Right lobe of liver (tissue), 6 donors: ENCODE measurements at regions not wholly inside any gene's neighbourhood (a gene's known extent, or its start where the extent isn't known, plus 50 kb on each side); places are given as distances from the start of the nearest gene placed in this dataset.
A peak's percentile ranks its signal among the peaks of the same experiment; 100 is the strongest.
"Not testable (repeated sequence)": the region's sequence is repeated elsewhere in the genome, so short reads cannot be mapped to it uniquely, and the experiment has no call there.

Experiments
- ATAC-seq, 4 donors: fragments of 200-7000 bp; cut with Tn5 transposase; one replicate each; pipeline ENCODE4 v1.9.1; 2020; ENCODE audit warnings: mild to moderate bottlenecking in 4 of 4, moderate library complexity in 4 of 4
- DNase-seq, 3 donors: peaks; one replicate each; pipeline ENCODE4 v3.0.0-alpha.2; 2020
- H3K27ac ChIP-seq, 3 donors: fragments of 200-600 bp; one replicate each; pipeline ENCODE4 v1.8.0; 2022
- H3K27me3 ChIP-seq, 2 donors: fragments of 200-600 bp; one replicate each; pipeline ENCODE4 v1.8.0; 2022
- H3K36me3 ChIP-seq, 4 donors: fragments of 200-600 bp; sonication (generic) in 1 of 4; one replicate each; pipeline versions ENCODE4 v1.5.1 to v1.8.0; 2017 to 2022; ENCODE audit warnings: control low read depth in 1 of 4
- H3K4me1 ChIP-seq, 4 donors: fragments of 200-600 bp; sonication (generic) in 1 of 4; one replicate each; pipeline versions ENCODE4 v1.5.1 to v1.8.0; 2017 to 2022; ENCODE audit warnings: control low read depth in 1 of 4
- H3K4me3 ChIP-seq, 3 donors: fragments of 200-600 bp; one replicate each; pipeline ENCODE4 v1.8.0; 2022
- H3K9me3 ChIP-seq, 4 donors: fragments of 200-600 bp; sonication (generic) in 1 of 4; one replicate each; pipeline versions ENCODE4 v1.5.1 to v1.8.0; 2017 to 2022; ENCODE audit warnings: control low read depth in 1 of 4
- POLR2A ChIP-seq: fragments of 450-650 bp; IDR thresholded peaks from one replicate; pipeline ENCODE4 v1.6.1; 2017; ENCODE audit warnings: antibody characterized with exemption, mild to moderate bottlenecking
- WGBS: methylation state at CpG from one replicate; pipeline ENCODE4 v1.1.6; 2018; ENCODE audit warnings: low coverage, low lambda C conversion rate; ENCODE audit not compliant: insufficient coverage; ENCODE audit errors: missing lambda C conversion rate; 5-methylcytosine and 5-hydroxymethylcytosine counted together
- intact Hi-C, 2 donors: fragments of 100-400 bp; cut with DNase I; formaldehyde crosslinking; loops; one replicate each; pipeline versions ENCODE4 v1.11.2 to v1.14.1; 2022
- TF ChIP-seq, protein P1 (sequence below), 4 donors: fragments of 200-600 bp in 3 of 4; fragments of 450-650 bp in 1 of 4; IDR thresholded peaks; one replicate each; pipeline versions ENCODE4 v1.5.1 to v1.8.0; 2016 to 2022; ENCODE audit warnings: antibody characterized with exemption in 4 of 4, mild to moderate bottlenecking in 2 of 4
- donor health status: DM: no; HTN: yes; CAD: no.
- donor health status: DM: no; HTN: no; CAD: no.
- donor health status: DM: no; HTN: no; CAD: no.
- donor health status: DM: no; HTN: yes; CAD: no.
- donor health status: DM: no; HTN: yes; CAD: no.

DNA sequence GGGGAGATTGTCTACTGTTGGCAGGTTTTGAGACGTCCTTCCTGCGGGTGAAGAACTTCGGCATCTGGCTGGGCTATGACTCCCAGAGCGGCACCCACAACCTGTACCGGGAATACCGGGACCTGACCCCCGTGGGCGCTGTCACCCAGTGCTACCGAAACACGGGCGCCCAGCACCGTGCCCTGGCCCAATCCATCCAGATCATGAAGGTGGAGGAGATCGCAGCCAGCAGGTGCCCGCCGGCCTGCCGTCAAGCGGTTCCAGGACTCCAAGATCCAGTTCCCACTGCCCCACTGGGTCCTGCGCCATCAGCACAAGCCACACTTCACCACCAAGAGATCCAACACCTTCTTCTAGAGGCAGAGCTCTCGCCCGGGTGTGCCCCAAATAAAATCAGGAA, 194.9 kb upstream of the EPHA6 start:
- TF ChIP-seq, protein P1, sequence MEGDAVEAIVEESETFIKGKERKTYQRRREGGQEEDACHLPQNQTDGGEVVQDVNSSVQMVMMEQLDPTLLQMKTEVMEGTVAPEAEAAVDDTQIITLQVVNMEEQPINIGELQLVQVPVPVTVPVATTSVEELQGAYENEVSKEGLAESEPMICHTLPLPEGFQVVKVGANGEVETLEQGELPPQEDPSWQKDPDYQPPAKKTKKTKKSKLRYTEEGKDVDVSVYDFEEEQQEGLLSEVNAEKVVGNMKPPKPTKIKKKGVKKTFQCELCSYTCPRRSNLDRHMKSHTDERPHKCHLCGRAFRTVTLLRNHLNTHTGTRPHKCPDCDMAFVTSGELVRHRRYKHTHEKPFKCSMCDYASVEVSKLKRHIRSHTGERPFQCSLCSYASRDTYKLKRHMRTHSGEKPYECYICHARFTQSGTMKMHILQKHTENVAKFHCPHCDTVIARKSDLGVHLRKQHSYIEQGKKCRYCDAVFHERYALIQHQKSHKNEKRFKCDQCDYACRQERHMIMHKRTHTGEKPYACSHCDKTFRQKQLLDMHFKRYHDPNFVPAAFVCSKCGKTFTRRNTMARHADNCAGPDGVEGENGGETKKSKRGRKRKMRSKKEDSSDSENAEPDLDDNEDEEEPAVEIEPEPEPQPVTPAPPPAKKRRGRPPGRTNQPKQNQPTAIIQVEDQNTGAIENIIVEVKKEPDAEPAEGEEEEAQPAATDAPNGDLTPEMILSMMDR (IDR thresholded peaks at IDR 0.05), result no peak
- no peak for TF ChIP-seq POLR2A
- no peak for DNase-seq

DNA sequence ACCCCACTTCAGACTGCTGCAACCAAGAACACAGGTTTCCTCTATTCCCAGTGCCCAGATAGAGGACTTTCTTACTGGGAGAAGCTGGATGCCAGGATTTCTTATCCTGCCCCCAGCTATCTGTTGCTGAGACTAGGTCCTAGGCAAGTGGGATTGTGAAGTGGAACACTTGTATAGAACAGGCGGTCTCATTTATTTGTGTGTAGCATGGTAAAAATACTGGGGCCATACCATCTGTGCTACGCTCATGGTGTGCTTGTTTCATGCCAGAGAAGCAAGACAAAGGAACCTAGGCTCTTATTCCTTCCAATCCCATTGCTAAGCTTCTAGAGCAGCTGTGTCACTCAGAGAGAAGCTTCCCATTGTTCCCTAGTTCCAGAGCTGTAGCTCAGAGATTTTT, 191.5 kb upstream of the EPHA6 start:
- TF ChIP-seq POLR2A, result no peak
- TF ChIP-seq, protein P1 (IDR thresholded peaks at IDR 0.05), result no peak
- WGBS, result no CpG with 5 or more reads among the region's 2 CpGs
- no peaks in the 10 kb centered on the region for H3K9me3 ChIP-seq
- no peak overlapping the region for H3K4me3 ChIP-seq
- ATAC-seq, result peak in 1 of 4 donors; percentile 20
- no peak overlapping the region for H3K27ac ChIP-seq
- DNase-seq, result no peak
- no peaks in the 10 kb centered on the region for H3K27me3 ChIP-seq
- H3K4me1 ChIP-seq, result no peaks in the 10 kb centered on the region
- no peaks in the 10 kb centered on the region for H3K36me3 ChIP-seq
- intact Hi-C loops, result no loop called here

More for the DNA sequence above, 194.9 kb upstream of the EPHA6 start:
- no peaks in the 10 kb centered on the region for H3K9me3 ChIP-seq
- no peaks in the 10 kb centered on the region for H3K4me1 ChIP-seq
- no peak for ATAC-seq
- intact Hi-C loops, result no loop called here
- no peaks in the 10 kb centered on the region for H3K36me3 ChIP-seq
- no peak overlapping the region for H3K27ac ChIP-seq
- H3K4me3 ChIP-seq, result no peak overlapping the region
- 89% methylated on average over 2 of the region's 20 CpGs for WGBS
- H3K27me3 ChIP-seq, result no peaks in the 10 kb centered on the region

DNA sequence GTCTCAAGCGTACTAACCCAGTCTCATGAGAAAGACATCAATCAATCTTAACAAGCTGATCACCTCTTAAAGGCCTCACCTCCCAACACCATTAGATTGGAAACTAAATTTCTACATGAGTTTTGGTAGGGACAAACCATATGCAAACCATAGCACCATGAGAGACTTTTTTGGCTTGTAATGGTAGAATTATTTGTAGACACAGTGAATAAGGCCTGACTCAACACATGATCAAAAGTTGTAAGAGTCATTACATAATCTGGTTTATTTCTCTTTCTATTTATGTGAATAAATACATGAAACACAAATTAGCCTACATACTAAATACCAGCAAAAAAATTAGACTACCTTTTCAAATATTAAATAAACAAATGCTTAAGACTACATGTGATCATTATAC, 183.3 kb upstream of the EPHA6 start:
- ATAC-seq, result no peak
- TF ChIP-seq, protein P1 (IDR thresholded peaks at IDR 0.05), result no peak
- no peak for TF ChIP-seq POLR2A
- H3K27me3 ChIP-seq, result no peaks in the 10 kb centered on the region
- DNase-seq, result no peak
- H3K4me3 ChIP-seq, result no peak overlapping the region
- H3K36me3 ChIP-seq, result no peaks in the 10 kb centered on the region
- WGBS, result 75% methylated on average over 1 of the region's 1 CpG
- H3K9me3 ChIP-seq, result no peaks in the 10 kb centered on the region
- H3K27ac ChIP-seq, result no peak overlapping the region
- intact Hi-C loops, result no loop called here
- H3K4me1 ChIP-seq, result no peaks in the 10 kb centered on the region

DNA sequence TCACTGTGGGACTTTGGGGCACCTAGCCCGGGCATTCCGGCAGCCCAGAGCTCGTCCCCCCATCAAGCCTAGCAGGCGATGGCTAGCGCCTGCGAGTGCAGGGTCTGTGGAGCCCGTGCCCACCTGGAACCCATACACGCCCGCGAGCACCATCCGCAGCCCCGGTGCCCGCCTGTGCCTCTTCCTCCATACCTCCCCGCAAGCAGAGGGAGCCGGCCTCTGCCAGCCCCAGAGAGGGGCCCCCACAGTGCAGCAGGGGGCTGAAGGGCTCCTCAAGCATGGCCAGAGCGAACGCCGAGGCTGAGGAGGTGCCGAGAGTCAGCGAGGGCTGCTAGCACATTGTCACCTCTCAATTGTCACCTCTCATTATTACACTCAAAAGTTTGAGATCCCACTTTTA, 167.8 kb upstream of the EPHA6 start:
- Histone ChIP-seq H3K9me3 (no peaks in the 10 kb centered on the region), H3K4me1 (no peaks in the 10 kb centered on the region), H3K36me3 (no peaks in the 10 kb centered on the region), H3K27ac (no peak overlapping the region), H3K27me3 (no peaks in the 10 kb centered on the region), H3K4me3 (no peak overlapping the region)
- DNase-seq, result peak in 1 of 3 donors; percentile 44
- TF ChIP-seq POLR2A, result no peak
- TF ChIP-seq, protein P1 (IDR thresholded peaks at IDR 0.05), result no peak
- no CpG with 5 or more reads among the region's 20 CpGs for WGBS
- ATAC-seq, result peak in 1 of 4 donors; percentile 24
- intact Hi-C loops, result no loop called here

DNA sequence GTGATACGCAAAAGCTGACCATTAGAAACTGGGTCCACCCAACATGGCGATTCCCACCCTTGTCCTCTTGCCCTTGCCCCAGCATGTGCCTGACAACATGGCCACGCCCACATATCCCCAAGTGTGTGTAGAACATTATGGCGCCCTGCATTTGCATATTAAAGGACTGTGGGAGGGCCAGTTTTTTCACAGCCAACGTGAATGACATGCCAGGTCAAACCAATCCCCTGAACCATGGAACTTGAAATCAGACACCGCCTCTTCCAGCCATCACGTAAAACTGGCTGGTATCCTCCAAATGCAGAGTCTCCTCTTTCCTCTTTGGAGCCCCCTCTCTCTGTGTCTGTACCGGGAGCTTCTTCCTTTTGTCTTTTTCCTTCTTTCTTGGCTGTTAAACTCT, 156.7 kb upstream of the EPHA6 start:
- DNase-seq, result no peak

DNA sequence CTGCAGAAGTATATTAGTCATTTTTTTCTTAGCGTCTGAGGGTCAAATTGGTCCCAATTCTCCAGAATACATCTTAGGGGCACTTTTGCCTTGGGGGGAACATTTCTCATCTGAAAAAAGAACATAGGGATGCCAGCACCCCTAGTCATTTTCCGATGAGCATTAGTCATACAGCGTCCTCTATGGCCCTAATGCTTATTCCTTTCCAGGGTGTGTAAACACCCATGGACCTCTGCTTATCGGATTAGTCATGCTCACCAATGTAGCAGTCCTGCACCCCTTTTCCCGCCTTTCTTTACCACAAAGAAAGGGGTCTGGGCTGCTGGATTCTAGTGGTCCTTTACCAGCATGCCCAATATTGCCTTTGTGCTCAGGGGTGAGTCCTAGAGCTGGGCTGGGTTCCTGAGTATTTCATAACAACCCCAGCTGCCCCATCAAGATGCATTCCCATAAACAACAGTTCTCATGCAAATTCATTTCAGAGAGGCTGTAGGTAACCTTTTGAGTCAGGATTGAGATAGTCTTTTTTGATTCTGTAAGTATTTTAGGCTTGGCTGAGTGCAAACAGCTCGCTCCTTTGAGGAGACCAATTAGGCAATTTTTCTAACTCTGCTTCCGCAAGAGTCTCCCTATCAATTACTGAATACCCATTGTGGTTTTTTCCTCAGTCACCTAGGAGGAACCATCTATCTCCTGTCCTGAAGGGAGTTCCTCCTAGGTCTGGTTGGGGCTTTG, 142.4 kb upstream of the EPHA6 start:
- ATAC-seq, H3K4me3 ChIP-seq, H3K4me1 ChIP-seq, DNase-seq, intact Hi-C loops, H3K27me3 ChIP-seq, H3K36me3 ChIP-seq, H3K27ac ChIP-seq, H3K9me3 ChIP-seq: not testable (repeated sequence)
- whole genome bisulfite sequencing, result 56% methylated on average over 6 of the region's 7 CpGs

More for the DNA sequence above, 156.7 kb upstream of the EPHA6 start:
- no peaks in the 10 kb centered on the region for H3K4me1 ChIP-seq
- TF ChIP-seq POLR2A, result no peak
- TF ChIP-seq, protein P1 (IDR thresholded peaks at IDR 0.05), result no peak
- H3K27me3 ChIP-seq, result no peaks in the 10 kb centered on the region
- H3K27ac ChIP-seq, result no peak overlapping the region
- no peak overlapping the region for H3K4me3 ChIP-seq
- 78% methylated on average over 5 of the region's 8 CpGs for WGBS
- H3K36me3 ChIP-seq, result no peaks in the 10 kb centered on the region
- no peaks in the 10 kb centered on the region for H3K9me3 ChIP-seq
- no peak for ATAC-seq
- intact Hi-C loops, result no loop called here
